ENCODE measurements at regions not wholly inside any gene's neighbourhood (a gene's known extent, or its start where the extent isn't known, plus 50 kb on each side); places are given as distances from the start of the nearest gene placed in this dataset.

GRCh38 chr5:10110228-10110627 lies 139.5 kb downstream of the ATPSCKMT start:
- no peak for TF ChIP-seq TCF7L2 (IDR thresholded peaks at IDR 0.05; ENCODE audit: low read depth, low read length)
- TF ChIP-seq SIN3A (IDR thresholded peaks at IDR 0.05; ENCODE audit: borderline replicate concordance, low read depth, low read length), result no peak
